GM18499 (cell line): ENCODE measurements at regions not wholly inside any gene's neighbourhood (a gene's known extent, or its start where the extent isn't known, plus 50 kb on each side); places are given as distances from the start of the nearest gene placed in this dataset.
"Not testable (repeated sequence)": the region's sequence is repeated elsewhere in the genome, so short reads cannot be mapped to it uniquely, and the experiment has no call there.

Experiments
- ATAC-seq: cut with Tn5 transposase; IDR thresholded peaks from one replicate; pipeline ENCODE4 v1.9.1; 2021; ENCODE audit warnings: moderate number of reproducible peaks; ENCODE audit not compliant: insufficient read depth, unreplicated experiment

DNA sequence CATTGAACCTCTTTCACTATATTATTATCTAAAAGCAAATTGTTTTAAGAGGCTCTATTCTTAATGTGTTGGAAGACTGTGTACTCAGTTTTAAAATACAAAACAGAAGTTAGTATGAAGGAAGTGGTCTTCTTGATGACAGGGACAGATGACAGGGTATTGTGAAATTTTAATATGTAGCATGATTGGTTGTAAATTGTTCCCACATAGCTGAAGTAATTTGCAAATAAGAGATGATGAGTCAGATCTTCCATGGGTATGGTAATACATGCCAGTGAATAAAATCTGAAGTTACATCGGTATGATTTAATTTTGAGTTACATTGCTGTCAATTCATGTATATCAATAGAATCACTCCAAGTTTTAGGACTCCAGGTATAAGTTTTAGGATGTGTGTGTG is 454.8 kb downstream of the AEBP2 start:
- ATAC-seq, result no peak

- ATAC-seq, result no peak
Observed at GRCh38 chr12:19894803-19895202, 455.5 kb downstream of the AEBP2 start.

DNA sequence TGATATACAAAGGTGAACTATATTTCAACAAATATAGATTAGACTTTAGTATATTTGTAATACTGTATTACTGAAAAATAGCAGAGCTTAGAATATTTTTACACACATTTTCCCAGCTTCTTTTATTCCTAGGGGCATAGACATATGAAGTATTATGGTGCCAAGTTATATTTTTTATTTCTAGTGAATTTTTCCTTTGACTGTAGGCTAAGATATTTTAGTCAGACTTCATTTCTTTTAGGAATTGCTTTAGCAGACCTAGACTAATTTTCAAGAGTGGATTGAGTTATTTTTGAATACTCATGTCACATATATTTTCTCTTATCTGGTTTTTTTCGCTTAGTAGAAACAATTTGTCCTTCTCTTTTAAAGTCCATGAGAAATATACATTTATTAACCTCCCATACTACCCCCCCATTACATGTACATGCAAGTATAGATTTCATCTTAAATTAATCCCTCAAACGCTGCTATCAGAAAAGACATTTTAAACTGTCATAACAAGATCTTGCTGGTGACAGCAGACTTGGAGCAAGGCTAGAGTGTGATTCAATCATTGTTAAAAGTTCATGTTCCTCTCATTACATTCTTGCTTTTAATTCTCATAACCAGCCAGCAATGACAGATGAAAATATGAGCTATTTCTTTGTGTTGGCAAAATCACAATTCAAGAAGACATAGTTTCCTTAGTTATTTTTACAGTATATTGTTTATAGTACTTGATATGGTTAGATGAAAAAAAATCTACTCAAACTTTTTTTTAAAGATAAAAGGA is 456.1 kb downstream of the AEBP2 start:
- ATAC-seq, result no peak

DNA sequence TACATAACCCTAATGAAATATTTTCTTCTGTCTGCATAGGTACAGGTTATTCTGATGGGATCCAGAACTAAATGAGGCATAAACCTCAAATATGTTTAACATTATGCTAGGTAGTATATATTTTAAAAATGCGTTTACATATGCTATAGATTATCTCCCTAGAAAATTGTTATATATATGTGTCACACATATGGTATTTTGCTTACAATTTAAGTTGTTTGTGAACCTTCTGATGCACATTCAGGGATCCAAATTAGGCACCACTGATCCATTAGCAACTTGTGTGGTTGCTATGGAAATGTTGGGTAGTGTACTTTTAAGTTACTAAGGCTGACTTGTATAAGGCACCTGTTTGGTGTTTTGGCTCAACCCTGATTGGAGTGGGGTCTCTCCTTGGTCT is 456.7 kb downstream of the AEBP2 start:
- no peak for ATAC-seq

DNA sequence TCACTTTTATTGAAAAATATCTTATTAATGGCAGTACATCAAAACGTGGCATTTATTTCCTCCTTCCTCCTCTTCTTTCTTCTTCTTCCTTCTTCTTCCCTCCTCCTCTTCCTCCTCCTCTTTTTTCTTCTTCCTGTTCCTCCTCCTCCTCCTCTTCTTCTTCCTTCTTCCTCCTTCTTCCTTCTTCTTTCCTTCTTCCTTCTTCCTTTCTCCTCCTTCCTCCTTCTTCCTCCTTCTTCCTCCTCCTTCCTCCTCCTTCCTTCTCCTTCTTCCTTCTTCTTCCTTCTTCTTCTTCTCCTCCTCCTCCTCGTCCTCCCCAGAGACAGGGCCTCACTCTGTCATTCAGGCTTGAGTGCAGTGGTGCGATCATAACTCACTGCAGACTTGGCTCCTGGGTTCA is 457.2 kb downstream of the AEBP2 start:
- no peak for ATAC-seq

- ATAC-seq, result no peak
Observed at GRCh38 chr12:19897900-19898408, 458.7 kb downstream of the AEBP2 start.

- no peak for ATAC-seq
Observed at GRCh38 chr12:19901841-19902240, 462.5 kb downstream of the AEBP2 start.

DNA sequence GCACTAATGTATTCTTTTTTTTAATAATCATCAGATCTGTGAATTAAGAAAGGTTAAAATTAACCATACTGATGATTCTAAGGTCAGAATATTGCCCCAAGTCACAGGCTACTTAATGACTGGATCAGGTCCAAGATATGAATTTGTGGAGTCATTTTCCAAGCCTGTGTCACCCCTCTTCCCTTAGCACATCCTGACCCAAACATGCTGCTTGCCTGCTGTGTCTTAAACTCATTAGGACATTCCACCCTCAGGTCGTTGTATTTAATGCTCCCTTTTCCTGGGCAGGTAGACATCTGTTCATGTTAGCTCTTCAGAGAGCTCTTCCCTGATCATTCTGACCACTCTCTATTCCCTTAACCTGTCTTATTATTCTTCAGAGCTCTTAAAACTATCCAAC is 463.5 kb upstream of the PDE3A start:
- no peak for ATAC-seq

GRCh38 chr12:19908830-19909229 is 459.5 kb upstream of the PDE3A start:
- ATAC-seq, result no peak

- no peak for ATAC-seq
Observed at GRCh38 chr12:19909418-19909817, 458.9 kb upstream of the PDE3A start.

DNA sequence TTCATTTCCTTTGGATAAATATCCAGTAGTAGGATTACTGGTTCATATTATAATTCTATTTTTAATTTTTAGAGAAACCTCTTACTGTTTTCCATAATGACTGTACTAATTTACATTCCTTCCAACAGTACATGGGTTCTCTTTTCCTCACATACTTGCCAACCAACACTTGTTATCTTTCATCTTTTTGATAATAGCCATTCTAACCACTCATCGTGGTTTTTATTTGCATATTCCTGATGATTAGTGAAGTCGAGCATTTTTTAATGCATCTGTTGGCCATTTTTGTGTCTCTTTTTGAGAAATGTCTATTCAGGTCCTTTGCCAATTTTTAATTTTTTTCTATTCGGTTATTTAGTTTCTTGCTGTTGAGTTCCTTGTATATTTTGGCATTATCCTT is 457.7 kb upstream of the PDE3A start:
- no peak for ATAC-seq

DNA sequence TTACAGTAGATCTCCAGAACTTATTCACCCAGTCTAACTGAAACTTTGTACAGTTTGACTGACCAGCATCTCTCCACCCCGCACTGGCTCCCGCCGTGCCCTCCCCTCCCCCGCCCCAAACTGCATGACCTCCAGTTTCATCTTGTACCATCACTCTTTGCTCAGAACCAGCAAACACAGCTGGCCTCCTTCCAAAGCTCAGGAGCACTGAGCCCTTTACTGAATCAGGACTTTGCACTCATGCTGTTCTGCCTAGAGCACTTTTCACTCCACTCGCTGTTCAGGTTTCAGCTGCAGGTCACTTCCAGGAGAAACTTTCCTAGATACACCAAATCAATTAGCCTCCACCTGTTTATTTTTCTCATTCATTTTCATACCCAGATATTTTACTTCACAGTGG is 455.3 kb upstream of the PDE3A start:
- ATAC-seq, result no peak

DNA sequence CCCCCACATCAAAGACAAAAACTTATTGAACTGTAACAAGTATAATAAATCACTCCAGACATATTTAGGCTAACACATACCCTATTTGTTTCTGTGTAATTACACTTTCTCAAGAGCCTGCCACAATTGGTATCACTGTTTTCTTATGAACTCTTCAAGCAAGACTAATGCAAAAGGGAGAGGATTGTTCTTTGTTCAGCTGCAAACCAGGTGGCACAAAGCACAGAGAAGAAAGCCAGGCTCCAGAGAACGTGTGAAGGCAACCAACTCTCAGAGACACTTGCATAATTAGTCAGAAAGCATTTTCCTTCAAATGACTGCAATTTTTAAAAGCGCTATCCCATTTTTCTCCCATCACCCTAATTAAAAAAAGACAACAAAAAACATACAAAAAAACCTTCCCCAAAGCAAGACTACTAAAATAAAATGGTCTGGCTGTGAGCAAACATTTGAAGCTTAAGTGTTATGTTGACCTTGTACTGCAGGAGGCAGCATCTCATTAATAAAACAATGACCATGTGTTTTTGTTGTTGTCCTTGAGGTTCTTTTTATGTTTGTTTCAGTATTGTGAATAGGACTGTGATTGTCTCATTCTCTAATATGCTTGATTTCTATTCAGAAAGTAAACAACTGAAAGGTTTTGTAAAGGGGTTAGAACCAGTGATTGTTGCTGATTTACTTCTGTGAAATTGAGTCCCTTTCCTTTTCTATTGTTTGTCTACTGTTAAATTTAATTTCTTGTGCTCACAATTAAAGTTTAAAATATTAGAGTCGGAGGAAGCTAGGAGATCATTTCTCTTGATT is 452.7 kb upstream of the PDE3A start:
- ATAC-seq, result no peak

GRCh38 chr12:19916196-19916753 is 452.1 kb upstream of the PDE3A start:
- no peak for ATAC-seq

DNA sequence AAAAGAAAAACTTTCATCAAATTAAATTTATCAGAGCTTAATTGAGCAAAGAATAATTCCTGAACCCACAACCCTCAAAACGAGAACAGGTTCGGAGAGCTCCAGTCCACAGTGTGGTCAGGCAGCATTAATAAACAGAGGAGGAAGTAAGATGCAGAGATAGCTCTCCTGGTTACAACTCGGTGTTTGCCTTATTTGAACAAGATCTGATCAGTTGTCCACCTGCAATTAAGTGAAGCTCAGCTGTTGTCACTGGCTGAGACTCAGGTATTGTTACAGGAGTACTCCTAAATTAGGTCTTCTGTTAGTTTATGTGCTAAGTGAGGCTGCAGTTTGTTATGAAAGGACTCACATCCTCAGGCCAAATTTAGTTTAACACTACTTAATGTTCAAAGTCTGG is 451.4 kb upstream of the PDE3A start:
- no peak for ATAC-seq

DNA sequence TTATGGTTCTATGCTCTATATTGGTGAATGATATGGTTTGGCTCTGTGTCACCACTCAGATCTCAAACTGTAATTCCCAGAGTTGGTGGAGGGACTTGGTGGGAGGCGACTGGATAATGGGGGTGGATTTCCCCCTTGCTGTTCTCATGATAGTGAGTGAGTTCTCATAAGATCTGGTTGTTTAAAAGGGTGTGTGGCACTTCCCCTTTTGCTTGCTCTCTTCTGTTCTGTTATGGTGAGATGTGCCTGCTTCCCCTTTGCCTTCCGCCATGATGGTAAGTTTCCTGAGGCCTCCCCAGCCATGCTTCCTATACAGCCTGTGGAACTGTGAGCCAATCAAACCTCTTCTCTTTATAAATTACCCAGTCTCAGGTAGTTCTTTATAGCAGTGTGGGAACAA is 446.6 kb upstream of the PDE3A start:
- not testable (repeated sequence) for ATAC-seq

DNA sequence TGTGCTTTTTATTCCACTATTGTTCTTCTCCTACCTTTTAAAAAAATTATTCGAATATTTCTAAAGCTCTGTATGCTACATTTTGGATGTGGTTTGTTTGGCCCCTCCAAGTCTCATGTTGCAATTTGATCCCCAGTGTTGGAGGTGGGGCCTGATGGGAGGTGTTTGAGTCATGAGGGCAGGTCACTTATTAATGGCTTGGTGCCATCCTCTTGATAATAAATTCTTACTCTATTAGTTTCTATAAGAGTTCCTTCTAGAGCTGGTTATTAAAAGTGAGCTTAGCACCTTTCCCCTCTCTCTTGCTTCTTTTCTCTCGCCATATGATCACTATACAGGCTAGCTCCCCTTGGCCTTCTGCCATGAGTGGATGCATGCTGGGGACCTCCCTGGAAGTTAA is 445.6 kb upstream of the PDE3A start:
- ATAC-seq, result no peak

DNA sequence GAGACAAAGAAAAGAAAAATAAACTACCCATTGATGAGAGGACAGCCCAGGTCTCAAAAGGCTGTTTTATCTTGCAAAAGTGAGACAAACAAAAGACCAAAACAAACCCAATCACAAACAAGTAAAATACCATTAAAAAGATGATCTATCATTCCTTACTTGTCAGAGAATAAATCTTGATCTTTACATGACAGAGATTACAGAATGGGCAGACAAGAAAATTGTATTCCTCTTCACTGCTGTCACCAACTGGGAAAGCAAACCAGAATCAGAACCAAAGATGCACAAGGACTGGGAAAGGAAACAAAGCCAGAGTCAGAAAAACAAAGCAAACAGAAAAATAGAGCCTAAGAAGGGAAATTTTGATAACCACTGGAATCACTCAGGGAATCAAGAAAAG is 444.0 kb upstream of the PDE3A start:
- ATAC-seq, result no peak

GRCh38 chr12:19925841-19926240 is 442.5 kb upstream of the PDE3A start:
- no peak for ATAC-seq

DNA sequence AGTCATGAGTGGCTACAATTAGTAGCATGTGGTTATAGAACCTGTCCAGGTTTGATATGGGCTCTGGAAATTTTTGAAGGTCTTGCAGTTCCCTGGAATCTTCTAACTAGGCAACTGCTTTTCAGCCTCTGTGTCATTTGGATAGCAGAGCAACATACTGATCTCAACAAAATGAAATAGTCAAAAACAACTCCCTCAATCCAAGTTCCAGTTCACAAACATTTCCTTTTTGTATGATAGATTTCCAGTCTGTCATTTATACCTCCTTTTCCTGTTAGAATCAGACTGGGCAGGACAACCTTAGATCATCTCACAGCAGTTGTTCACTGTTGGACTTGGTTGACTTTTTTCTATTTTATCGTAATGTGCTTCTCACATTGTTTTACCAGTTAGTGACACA is 442.1 kb upstream of the PDE3A start:
- no peak for ATAC-seq

DNA sequence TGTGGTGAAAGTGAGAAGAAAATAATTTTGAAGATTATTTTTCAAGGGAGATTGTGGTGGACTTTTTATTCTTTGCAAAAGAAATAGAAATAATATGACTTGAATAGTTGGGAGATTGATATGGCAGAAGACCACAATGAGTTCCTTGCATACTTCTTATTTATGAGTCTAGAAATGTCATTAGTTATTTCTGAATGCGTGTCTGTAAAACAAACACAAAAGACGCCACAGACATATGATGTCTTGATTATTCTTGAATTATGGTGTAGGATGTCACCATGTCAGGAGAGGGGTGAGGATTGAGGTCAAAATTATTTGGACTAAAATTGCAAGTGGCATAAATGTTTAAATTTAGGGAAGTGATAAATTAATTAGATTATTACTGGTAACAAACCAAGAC is 440.7 kb upstream of the PDE3A start:
- ATAC-seq, result no peak
